ENCODE measurements at regions not wholly inside any gene's neighbourhood (a gene's known extent, or its start where the extent isn't known, plus 50 kb on each side); places are given as distances from the start of the nearest gene placed in this dataset.

DNA sequence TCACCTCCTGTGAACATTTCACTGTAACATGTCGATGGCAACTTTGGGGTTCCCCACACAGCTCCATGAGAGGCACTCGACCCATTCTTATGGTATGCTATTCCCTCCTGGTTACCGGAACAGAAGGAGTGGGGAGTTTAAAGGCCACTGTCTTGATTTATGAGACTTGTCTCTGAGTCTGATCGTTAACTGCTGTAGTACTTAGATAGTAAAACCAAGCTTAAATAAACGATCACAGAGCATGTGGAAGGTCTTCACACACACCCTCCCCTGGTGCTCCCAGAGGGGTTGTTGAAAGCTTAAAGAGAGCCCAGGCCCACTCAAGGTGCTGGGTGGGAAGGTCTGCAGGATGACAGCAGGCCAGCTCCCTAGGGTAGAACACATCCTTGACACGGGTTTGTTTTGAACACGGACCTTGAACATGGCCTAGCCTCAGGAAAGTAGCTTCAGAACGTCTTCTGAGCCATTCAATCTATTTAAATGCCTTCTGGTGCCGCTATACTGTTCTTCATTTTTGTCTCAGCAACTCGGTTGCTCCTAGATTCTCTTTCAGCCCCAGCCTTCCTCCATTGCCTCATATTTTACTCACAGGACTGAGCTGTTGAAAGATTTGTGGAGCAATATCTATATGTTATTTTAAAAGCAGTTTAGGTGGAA is 335.3 kb downstream of the FGFR2 start:
- TF ChIP-seq, protein P1, sequence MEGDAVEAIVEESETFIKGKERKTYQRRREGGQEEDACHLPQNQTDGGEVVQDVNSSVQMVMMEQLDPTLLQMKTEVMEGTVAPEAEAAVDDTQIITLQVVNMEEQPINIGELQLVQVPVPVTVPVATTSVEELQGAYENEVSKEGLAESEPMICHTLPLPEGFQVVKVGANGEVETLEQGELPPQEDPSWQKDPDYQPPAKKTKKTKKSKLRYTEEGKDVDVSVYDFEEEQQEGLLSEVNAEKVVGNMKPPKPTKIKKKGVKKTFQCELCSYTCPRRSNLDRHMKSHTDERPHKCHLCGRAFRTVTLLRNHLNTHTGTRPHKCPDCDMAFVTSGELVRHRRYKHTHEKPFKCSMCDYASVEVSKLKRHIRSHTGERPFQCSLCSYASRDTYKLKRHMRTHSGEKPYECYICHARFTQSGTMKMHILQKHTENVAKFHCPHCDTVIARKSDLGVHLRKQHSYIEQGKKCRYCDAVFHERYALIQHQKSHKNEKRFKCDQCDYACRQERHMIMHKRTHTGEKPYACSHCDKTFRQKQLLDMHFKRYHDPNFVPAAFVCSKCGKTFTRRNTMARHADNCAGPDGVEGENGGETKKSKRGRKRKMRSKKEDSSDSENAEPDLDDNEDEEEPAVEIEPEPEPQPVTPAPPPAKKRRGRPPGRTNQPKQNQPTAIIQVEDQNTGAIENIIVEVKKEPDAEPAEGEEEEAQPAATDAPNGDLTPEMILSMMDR (IDR thresholded peaks at IDR 0.05): no peak
- TF ChIP-seq EP300 (IDR thresholded peaks at IDR 0.05): no peak
- no peak for TF ChIP-seq POLR2A (IDR thresholded peaks at IDR 0.05)
- TF ChIP-seq POLR2AphosphoS5 (IDR thresholded peaks at IDR 0.05): no peak

All from stomach (tissue), 4 donors.